ENCODE measurements at regions not wholly inside any gene's neighbourhood (a gene's known extent, or its start where the extent isn't known, plus 50 kb on each side); places are given as distances from the start of the nearest gene placed in this dataset.
"Not testable (repeated sequence)": the region's sequence is repeated elsewhere in the genome, so short reads cannot be mapped to it uniquely, and the experiment has no call there.

- no peaks in the 10 kb centered on the region for H3K4me1 Mint-ChIP-seq
- peaks cover 4% of the 10 kb centered on the region for H3K27me3 Mint-ChIP-seq
- intact Hi-C loops (cut with micrococcal nuclease): no loop called here
- H3K9me3 Mint-ChIP-seq: peaks cover 17% of the 10 kb centered on the region
- H3K4me3 Mint-ChIP-seq: no peak overlapping the region
- ChIA-PET POLR2A (no interaction called here), CTCF (no interaction called here)
- H3K36me3 Mint-ChIP-seq (ENCODE audit: low read depth): no peaks in the 10 kb centered on the region
- no peak overlapping the region for H3K27ac Mint-ChIP-seq
- ATAC-seq (ENCODE audit: low read depth) (no peak), DNase-seq (no peak)
- TF ChIP-seq CTCF (IDR thresholded peaks at IDR 0.05): no peak
Measured at GRCh38 chr2:195251214-195251613, 405.8 kb upstream of the SLC39A10 start.

- Mint-ChIP-seq H3K9me3 (peaks cover 2% of the 10 kb centered on the region), H3K4me3 (no peak overlapping the region), H3K27ac (no peak overlapping the region), H3K27me3 (no peaks in the 10 kb centered on the region), H3K36me3 (ENCODE audit: low read depth) (no peaks in the 10 kb centered on the region), H3K4me1 (no peaks in the 10 kb centered on the region)
- POLR2A ChIA-PET: no interaction called here
- DNase-seq (no peak), ATAC-seq (ENCODE audit: low read depth) (no peak)
- CTCF ChIA-PET: no interaction called here
- no peak for TF ChIP-seq CTCF (IDR thresholded peaks at IDR 0.05)
- intact Hi-C loops (cut with micrococcal nuclease): no loop called here
Measured at GRCh38 chr2:195238826-195239225, 418.2 kb upstream of the SLC39A10 start.

- H3K9me3 Mint-ChIP-seq: peaks cover 2% of the 10 kb centered on the region
- no peak for DNase-seq
- ChIA-PET CTCF (no interaction called here), POLR2A (no interaction called here)
- no peak for ATAC-seq (ENCODE audit: low read depth)
- H3K27ac Mint-ChIP-seq: no peak overlapping the region
- no peaks in the 10 kb centered on the region for H3K36me3 Mint-ChIP-seq (ENCODE audit: low read depth)
- no peaks in the 10 kb centered on the region for H3K4me1 Mint-ChIP-seq
- no peaks in the 10 kb centered on the region for H3K27me3 Mint-ChIP-seq
- TF ChIP-seq CTCF (IDR thresholded peaks at IDR 0.05): no peak
- intact Hi-C loops (cut with micrococcal nuclease): no loop called here
- H3K4me3 Mint-ChIP-seq: no peak overlapping the region
Measured at GRCh38 chr2:195238379-195238778, 418.6 kb upstream of the SLC39A10 start.

GRCh38 chr2:195228547-195228946 is 428.5 kb upstream of the SLC39A10 start:
- H3K27ac Mint-ChIP-seq; POLR2A ChIA-PET; H3K4me1 Mint-ChIP-seq; DNase-seq; ATAC-seq (ENCODE audit: low read depth); CTCF ChIA-PET; intact Hi-C loops (cut with micrococcal nuclease); H3K27me3 Mint-ChIP-seq; H3K9me3 Mint-ChIP-seq; H3K36me3 Mint-ChIP-seq (ENCODE audit: low read depth); H3K4me3 Mint-ChIP-seq: not testable (repeated sequence)

GRCh38 chr2:195214072-195214471 is 443.0 kb upstream of the SLC39A10 start:
- Mint-ChIP-seq H3K4me3 (no peak overlapping the region), H3K36me3 (ENCODE audit: low read depth) (no peaks in the 10 kb centered on the region)
- CTCF ChIA-PET: no interaction called here

More at GRCh38 chr2:195214072-195214471, 443.0 kb upstream of the SLC39A10 start:
- no peaks in the 10 kb centered on the region for H3K9me3 Mint-ChIP-seq
- DNase-seq (no peak), ATAC-seq (ENCODE audit: low read depth) (no peak)
- no peak overlapping the region for H3K27ac Mint-ChIP-seq
- H3K4me1 Mint-ChIP-seq: no peaks in the 10 kb centered on the region
- intact Hi-C loops (cut with micrococcal nuclease): no loop called here
- no peak for TF ChIP-seq CTCF (IDR thresholded peaks at IDR 0.05)
- H3K27me3 Mint-ChIP-seq: peaks cover 2% of the 10 kb centered on the region
- POLR2A ChIA-PET: no interaction called here
